HG03469 (cell line): ENCODE measurements at regions not wholly inside any gene's neighbourhood (a gene's known extent, or its start where the extent isn't known, plus 50 kb on each side); places are given as distances from the start of the nearest gene placed in this dataset.
"Not testable (repeated sequence)": the region's sequence is repeated elsewhere in the genome, so short reads cannot be mapped to it uniquely, and the experiment has no call there.

Experiments used
- ATAC-seq: cut with Tn5 transposase; IDR thresholded peaks from one replicate; pipeline ENCODE4 v1.9.1; 2021; ENCODE audit warnings: mild to moderate bottlenecking, moderate library complexity, moderate number of reproducible peaks; ENCODE audit not compliant: unreplicated experiment

- no peak for ATAC-seq
Measured at GRCh38 chr7:119228482-119228881, 1004.0 kb downstream of the ANKRD7 start.

- no peak for ATAC-seq
Measured at GRCh38 chr7:119232091-119232490, 1007.6 kb downstream of the ANKRD7 start.

GRCh38 chr7:119233015-119233414, 1008.5 kb downstream of the ANKRD7 start:
- ATAC-seq: no peak

GRCh38 chr7:119252962-119253361, 1020.0 kb upstream of the KCND2 start:
- no peak for ATAC-seq

- no peak for ATAC-seq
Measured at GRCh38 chr7:119254742-119255141, 1018.2 kb upstream of the KCND2 start.

GRCh38 chr7:119256001-119256400, 1017.0 kb upstream of the KCND2 start:
- ATAC-seq: no peak

- ATAC-seq: no peak
Measured at GRCh38 chr7:119256446-119257131, 1016.4 kb upstream of the KCND2 start.

- ATAC-seq: not testable (repeated sequence)
Measured at GRCh38 chr7:119266790-119267189, 1006.2 kb upstream of the KCND2 start.

GRCh38 chr7:119270045-119270464, 1002.9 kb upstream of the KCND2 start:
- ATAC-seq: peak; percentile 94

GRCh38 chr7:119270644-119271043, 1002.3 kb upstream of the KCND2 start:
- no peak for ATAC-seq

- no peak for ATAC-seq
Measured at GRCh38 chr7:119271147-119271779, 1001.7 kb upstream of the KCND2 start.

- ATAC-seq: no peak
Measured at GRCh38 chr7:119281181-119281846, 991.7 kb upstream of the KCND2 start.

- ATAC-seq: no peak
Measured at GRCh38 chr7:119283353-119283752, 989.6 kb upstream of the KCND2 start.

GRCh38 chr7:119288416-119288815, 984.6 kb upstream of the KCND2 start:
- no peak for ATAC-seq

- ATAC-seq: not testable (repeated sequence)
Measured at GRCh38 chr7:119300341-119300740, 972.6 kb upstream of the KCND2 start.

- ATAC-seq: no peak
Measured at GRCh38 chr7:119320316-119320715, 952.7 kb upstream of the KCND2 start.

GRCh38 chr7:119329715-119330114, 943.3 kb upstream of the KCND2 start:
- ATAC-seq: no peak

- no peak for ATAC-seq
Measured at GRCh38 chr7:119335405-119335804, 937.6 kb upstream of the KCND2 start.

GRCh38 chr7:119341822-119342221, 931.2 kb upstream of the KCND2 start:
- ATAC-seq: no peak

GRCh38 chr7:119343289-119343688, 929.7 kb upstream of the KCND2 start:
- no peak for ATAC-seq

GRCh38 chr7:119344466-119344865, 928.5 kb upstream of the KCND2 start:
- ATAC-seq: no peak

- ATAC-seq: no peak
Measured at GRCh38 chr7:119348491-119348890, 924.5 kb upstream of the KCND2 start.
